A549 (cell line): ENCODE measurements at regions not wholly inside any gene's neighbourhood (a gene's known extent, or its start where the extent isn't known, plus 50 kb on each side); places are given as distances from the start of the nearest gene placed in this dataset.

Source experiments
- CTCF ChIP-seq: fragments of >200 bp; sonication (Bioruptor Twin); formaldehyde crosslinking; IDR thresholded peaks from 3 replicates; pipeline ENCODE4 v1.5.1; 2016
- ELK1 ChIP-seq: fragments of 150-350 bp; IDR thresholded peaks from 2 replicates; pipeline ENCODE4 v1.6.1; 2014; ENCODE audit warnings: low read depth, mild to moderate bottlenecking, low read length
- EP300 ChIP-seq, 2 experiments: fragments of >200 bp; sonication (Bioruptor Twin); formaldehyde crosslinking; IDR thresholded peaks; 2 replicates in 1 of 2; 3 replicates in 1 of 2; pipeline ENCODE4 v1.6.1; 2016 to 2017
- ESRRA ChIP-seq: fragments of 150-350 bp; IDR thresholded peaks from 2 replicates; pipeline ENCODE4 v1.6.1; 2014; ENCODE audit warnings: mild to moderate bottlenecking, low read length, borderline replicate concordance
- MAZ ChIP-seq: fragments of 150-350 bp; IDR thresholded peaks from 2 replicates; pipeline ENCODE4 v1.6.1; 2014; ENCODE audit warnings: antibody characterized with exemption, low read depth, low read length, borderline replicate concordance
- RCOR1 ChIP-seq: fragments of 150-350 bp; IDR thresholded peaks from 2 replicates; pipeline ENCODE4 v1.6.1; 2014; ENCODE audit warnings: antibody characterized with exemption, low read length, low read depth

- no peak for TF ChIP-seq MAZ
- TF ChIP-seq CTCF = no peak
- no peak for TF ChIP-seq ELK1
- no peak for TF ChIP-seq EP300 (IDR thresholded peaks at IDR 0.05)
- TF ChIP-seq ESRRA = no peak
- no peak for TF ChIP-seq RCOR1
Measured at GRCh38 chr9:26566141-26566540, 326.5 kb downstream of the CAAP1 start.
